Common myeloid progenitor, CD34-positive (primary cell): ENCODE measurements at regions not wholly inside any gene's neighbourhood (a gene's known extent, or its start where the extent isn't known, plus 50 kb on each side); places are given as distances from the start of the nearest gene placed in this dataset.
"Not testable (repeated sequence)": the region's sequence is repeated elsewhere in the genome, so short reads cannot be mapped to it uniquely, and the experiment has no call there.

Experiments used
- CTCF ChIA-PET: fragments of 350-600 bp; sonication (Branson Sonifier 250); formaldehyde crosslinking; loops from one replicate; lab custom pipeline; 2021; ENCODE audit warnings: antibody characterized with exemption; lab: Charles Lee
- POLR2A ChIA-PET: fragments of 350-600 bp; sonication (Branson Sonifier 250); formaldehyde crosslinking; loops from one replicate; lab custom pipeline; 2021; ENCODE audit warnings: antibody characterized with exemption; lab: Charles Lee
- DNase-seq, 3 donors: peaks; one replicate each; pipeline versions ENCODE4 v3.0.0 to v3.0.0-alpha.2; 2013
- H3K27ac ChIP-seq, 2 experiments: 1 replicate in 1 of 2; 2 replicates in 1 of 2; pipeline ENCODE4 v1.7.0; 2013; ENCODE audit warnings: inconsistent platforms in 2 of 2, low read length in 2 of 2, mild to moderate bottlenecking in 2 of 2, low read depth in 1 of 2, moderate library complexity in 1 of 2; ENCODE audit not compliant: severe bottlenecking in 2 of 2, insufficient read depth in 1 of 2, poor library complexity in 1 of 2
- H3K27me3 ChIP-seq, 5 experiments: replicated peaks in 2 of 5; 1 replicate in 3 of 5; 2 replicates in 2 of 5; pipeline versions ENCODE4 v1.6.1 to v1.7.0; 2013; ENCODE audit warnings: low read length in 4 of 5, mild to moderate bottlenecking in 2 of 5, moderate library complexity in 2 of 5, inconsistent platforms in 1 of 5; ENCODE audit not compliant: insufficient read depth in 5 of 5, control insufficient read depth in 4 of 5
- H3K36me3 ChIP-seq, 4 experiments: 1 replicate in 2 of 4; 2 replicates in 2 of 4; pipeline versions ENCODE4 v1.6.1 to v1.7.0; 2013; ENCODE audit warnings: low read length in 3 of 4, control low read depth in 1 of 4, mild to moderate bottlenecking in 1 of 4; ENCODE audit not compliant: control insufficient read depth in 4 of 4, insufficient read depth in 4 of 4
- H3K4me1 ChIP-seq, 4 experiments: 1 replicate in 3 of 4; 2 replicates in 1 of 4; pipeline versions ENCODE4 v1.6.1 to v1.7.1; 2013; ENCODE audit warnings: low read length in 3 of 4, mild to moderate bottlenecking in 3 of 4, control low read depth in 1 of 4, inconsistent platforms in 1 of 4, moderate library complexity in 1 of 4; ENCODE audit not compliant: control insufficient read depth in 4 of 4, insufficient read depth in 4 of 4; ENCODE audit errors: control extremely low read depth in 1 of 4
- H3K4me3 ChIP-seq, 7 experiments: 1 replicate in 4 of 7; 2 replicates in 3 of 7; pipeline versions ENCODE4 v1.5.1 to v1.7.0; 2013; ENCODE audit warnings: mild to moderate bottlenecking in 7 of 7, low read length in 6 of 7, moderate library complexity in 6 of 7, inconsistent platforms in 2 of 7, low read depth in 2 of 7, control low read depth in 1 of 7; ENCODE audit not compliant: insufficient read depth in 4 of 7, control insufficient read depth in 1 of 7; ENCODE audit errors: extremely low read depth in 1 of 7
- H3K9me3 ChIP-seq, 5 experiments: 1 replicate in 4 of 5; 2 replicates in 1 of 5; pipeline versions ENCODE4 v1.6.1 to v1.7.1; 2013; ENCODE audit warnings: low read length in 4 of 5, mild to moderate bottlenecking in 2 of 5, inconsistent platforms in 1 of 5, low read depth in 1 of 5, moderate library complexity in 1 of 5; ENCODE audit not compliant: control insufficient read depth in 4 of 5, insufficient read depth in 2 of 5; ENCODE audit errors: control extremely low read depth in 1 of 5
- WGBS: methylation state at CpG from one replicate; pipeline ENCODE4 v1.1.5; 2013; ENCODE audit not compliant: insufficient coverage; 5-methylcytosine and 5-hydroxymethylcytosine counted together

- WGBS, result no CpG with 5 or more reads among the region's 1 CpG
- ChIA-PET CTCF (no interaction called here), POLR2A (no interaction called here)
Measured at GRCh38 chr4:106803083-106803482, 233.0 kb downstream of the DKK2 start.

GRCh38 chr4:106801386-106801785 is 234.7 kb downstream of the DKK2 start:
- Histone ChIP-seq H3K4me3 (no peak overlapping the region), H3K9me3 (no peaks in the 10 kb centered on the region), H3K27ac (no peak overlapping the region), H3K36me3 (no peaks in the 10 kb centered on the region), H3K27me3 (no peaks in the 10 kb centered on the region), H3K4me1 (no peaks in the 10 kb centered on the region)
- WGBS, result 100% methylated on average over 2 of the region's 3 CpGs
- ChIA-PET POLR2A (no interaction called here), CTCF (interaction anchor here (0.6 kb wide), 1 partner anchor 309 kb away, joined by 3 read pairs; no protein-coding TSS in a partner anchor)
- DNase-seq, result no peak

More at GRCh38 chr4:106803083-106803482, 233.0 kb downstream of the DKK2 start:
- Histone ChIP-seq H3K4me3 (no peak overlapping the region), H3K27me3 (no peaks in the 10 kb centered on the region), H3K9me3 (no peaks in the 10 kb centered on the region), H3K4me1 (no peaks in the 10 kb centered on the region), H3K27ac (no peak overlapping the region), H3K36me3 (no peaks in the 10 kb centered on the region)
- no peak for DNase-seq

DNA sequence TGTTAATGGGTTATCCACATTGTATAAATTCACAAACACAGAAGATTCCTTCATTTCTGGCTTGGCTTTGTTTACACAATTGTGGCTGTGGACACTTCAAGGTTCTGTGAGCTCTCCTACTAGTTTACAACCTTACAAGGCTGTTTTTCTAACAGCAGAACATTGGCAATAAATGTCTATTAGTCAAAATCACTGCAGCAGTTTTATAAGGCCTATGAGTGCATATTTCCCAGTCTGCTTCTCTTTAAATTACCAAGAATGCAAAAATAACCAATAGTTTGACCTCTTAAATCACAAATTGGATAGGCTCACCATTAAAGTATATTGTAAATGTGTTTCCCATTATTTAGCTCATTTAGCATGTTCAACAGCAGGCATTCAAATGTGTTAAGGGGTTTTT is 239.2 kb downstream of the DKK2 start:
- no peak overlapping the region for H3K27ac ChIP-seq
- CTCF ChIA-PET, result interaction anchor here (1.6 kb wide), 1 partner anchor 14 kb away, joined by 3 read pairs; no protein-coding TSS in a partner anchor
- H3K9me3 ChIP-seq, result no peaks in the 10 kb centered on the region
- H3K36me3 ChIP-seq, result no peaks in the 10 kb centered on the region
- no peak overlapping the region for H3K4me3 ChIP-seq
- no peak for DNase-seq
- POLR2A ChIA-PET, result no interaction called here
- H3K4me1 ChIP-seq, result no peaks in the 10 kb centered on the region
- H3K27me3 ChIP-seq, result no peaks in the 10 kb centered on the region

- ChIA-PET CTCF (no interaction called here), POLR2A (no interaction called here)
- Histone ChIP-seq H3K27ac (no peak overlapping the region), H3K36me3 (no peaks in the 10 kb centered on the region), H3K9me3 (no peaks in the 10 kb centered on the region), H3K4me3 (no peak overlapping the region), H3K27me3 (no peaks in the 10 kb centered on the region), H3K4me1 (no peaks in the 10 kb centered on the region)
- no peak for DNase-seq
- WGBS, result no CpG with 5 or more reads among the region's 1 CpG
Measured at GRCh38 chr4:106795326-106795725, 240.8 kb downstream of the DKK2 start.

GRCh38 chr4:106793933-106794332 is 242.2 kb downstream of the DKK2 start:
- no peak for DNase-seq
- peaks cover 0 to under 1% (median 0%) of the 10 kb centered on the region in 5 experiments for H3K9me3 ChIP-seq
- no peaks in the 10 kb centered on the region for H3K36me3 ChIP-seq
- H3K4me1 ChIP-seq, result no peaks in the 10 kb centered on the region
- POLR2A ChIA-PET, result no interaction called here
- H3K27me3 ChIP-seq, result no peaks in the 10 kb centered on the region
- H3K27ac ChIP-seq, result no peak overlapping the region
- H3K4me3 ChIP-seq, result no peak overlapping the region
- CTCF ChIA-PET, result no interaction called here

GRCh38 chr4:106775636-106776035 is 260.5 kb downstream of the DKK2 start:
- Histone ChIP-seq H3K4me1 (peaks cover 0 to 25% (median under 1%) of the 10 kb centered on the region in 4 experiments), H3K36me3 (no peaks in the 10 kb centered on the region), H3K4me3 (no peak overlapping the region), H3K9me3 (no peaks in the 10 kb centered on the region), H3K27ac (no peak overlapping the region), H3K27me3 (no peaks in the 10 kb centered on the region)
- POLR2A ChIA-PET, result no interaction called here
- no CpG with 5 or more reads among the region's 1 CpG for WGBS
- CTCF ChIA-PET, result no interaction called here
- peak in 2 of 3 donors; percentile 1 to 9 for DNase-seq

DNA sequence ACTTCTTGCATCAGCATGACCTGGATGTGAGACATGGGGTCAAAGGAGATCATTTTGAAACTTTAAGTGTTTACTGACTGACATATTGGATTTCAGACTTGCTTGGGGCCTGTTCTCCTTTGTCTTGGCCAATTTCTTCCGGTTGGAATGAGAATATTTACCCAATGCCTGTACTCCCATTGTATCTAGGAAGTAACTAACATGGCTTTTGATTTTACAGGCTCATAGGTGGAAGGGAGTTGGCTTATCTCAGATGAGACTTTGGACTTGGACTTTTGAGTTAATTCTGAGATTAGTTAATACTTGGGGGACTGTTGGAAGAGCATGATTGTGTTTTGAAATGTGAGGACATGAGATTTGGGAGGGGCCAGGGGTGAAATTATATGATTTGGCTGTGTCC is 262.1 kb downstream of the DKK2 start:
- WGBS, result no CpG with 5 or more reads among the region's 1 CpG
- H3K36me3 ChIP-seq, H3K9me3 ChIP-seq, H3K27ac ChIP-seq, H3K27me3 ChIP-seq, POLR2A ChIA-PET, DNase-seq, H3K4me3 ChIP-seq, CTCF ChIA-PET: not testable (repeated sequence)
- H3K4me1 ChIP-seq, result peaks cover 0 to 25% (median under 1%) of the 10 kb centered on the region in 4 experiments
